Activated CD4-positive, alpha-beta T cell treated with anti-CD3 and anti-CD28 coated beads, Interleukin-2, amount 50 U/mL, for 1 hour (primary cell): ENCODE measurements at regions not wholly inside any gene's neighbourhood (a gene's known extent, or its start where the extent isn't known, plus 50 kb on each side); places are given as distances from the start of the nearest gene placed in this dataset.
"Not testable (repeated sequence)": the region's sequence is repeated elsewhere in the genome, so short reads cannot be mapped to it uniquely, and the experiment has no call there.

Experiments
- DNase-seq: peaks from one replicate; pipeline ENCODE4 v3.0.0-alpha.2; 2020

- DNase-seq, result no peak
Measured at GRCh38 chr2:239801404-239802184, 223.5 kb downstream of the NDUFA10 start.

- DNase-seq, result no peak
Measured at GRCh38 chr2:239800785-239801386, 224.3 kb downstream of the NDUFA10 start.

DNA sequence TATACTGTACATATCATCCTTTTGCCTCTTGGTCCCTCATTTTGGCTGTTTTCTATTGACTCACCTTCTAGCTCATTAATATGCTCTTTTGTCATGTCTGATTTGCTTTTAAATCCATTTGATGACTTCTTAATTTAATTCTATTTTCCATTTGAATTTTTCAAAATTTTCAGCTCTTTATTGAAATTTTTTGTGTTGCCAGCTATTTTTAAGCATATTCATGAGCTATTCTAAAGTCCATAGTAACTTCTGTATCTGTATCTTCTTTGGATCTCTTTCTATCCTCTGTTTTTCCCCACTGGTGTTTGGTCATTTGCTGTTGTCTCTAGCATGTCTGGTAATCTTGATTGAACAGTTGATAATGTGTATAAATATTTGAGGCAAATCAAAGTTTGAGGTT is 227.8 kb downstream of the NDUFA10 start:
- no peak for DNase-seq

DNA sequence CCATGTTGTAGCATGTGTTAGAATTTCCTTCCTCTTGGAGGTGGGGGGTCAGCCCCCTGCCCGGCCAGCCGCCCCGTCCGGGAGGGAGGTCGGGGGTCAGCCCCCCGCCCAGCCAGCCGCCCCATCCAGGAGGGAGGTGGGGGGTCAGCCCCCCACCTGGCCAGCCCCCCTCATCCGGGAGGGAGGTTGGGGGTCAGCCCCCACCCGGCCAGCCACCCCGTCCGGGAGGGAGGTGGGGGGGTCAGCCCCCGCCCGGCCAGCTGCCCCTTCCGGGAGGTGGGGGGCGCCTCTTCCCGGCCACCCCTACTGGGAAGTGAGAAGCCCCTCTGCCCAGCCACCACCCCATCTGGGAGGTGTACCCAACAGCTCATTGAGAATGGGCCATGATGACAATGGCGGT is 229.4 kb downstream of the NDUFA10 start:
- not testable (repeated sequence) for DNase-seq

- no peak for DNase-seq
Measured at GRCh38 chr2:239793836-239794235, 231.3 kb downstream of the NDUFA10 start.

GRCh38 chr2:239793086-239793485 is 232.1 kb downstream of the NDUFA10 start:
- no peak for DNase-seq

DNA sequence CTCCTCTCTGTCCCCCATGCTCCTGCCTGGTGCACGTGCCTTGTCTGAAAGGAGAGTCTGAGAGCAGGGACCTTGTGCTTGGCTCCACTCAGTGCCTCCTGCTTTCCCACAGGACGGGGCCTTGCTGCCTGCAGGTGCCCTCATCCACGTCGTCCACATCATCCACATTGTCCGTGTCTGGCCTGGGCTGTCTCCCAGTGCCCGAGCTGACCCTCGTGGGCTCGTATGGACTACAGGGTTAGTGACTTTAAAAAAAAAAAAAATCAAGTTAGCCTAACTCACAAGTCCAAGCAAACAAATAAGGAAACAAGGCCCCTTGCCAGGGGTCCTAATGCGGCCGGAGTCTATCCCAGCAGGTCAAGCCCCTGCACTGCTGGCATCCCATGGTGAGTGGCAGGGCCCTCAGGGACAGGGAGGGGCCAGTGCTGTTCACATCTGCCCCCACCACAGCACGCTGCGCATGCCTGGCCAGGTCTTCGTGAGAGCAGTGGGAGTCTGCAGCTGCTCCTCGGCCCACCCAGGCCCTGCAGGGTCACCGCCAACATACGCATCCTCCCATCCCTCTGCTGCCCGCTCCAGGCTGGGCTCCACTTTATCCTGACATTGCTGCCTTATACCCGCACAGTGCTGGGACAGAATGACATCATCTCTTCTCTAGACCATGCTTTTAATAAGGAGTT is 232.6 kb downstream of the NDUFA10 start:
- no peak for DNase-seq

- no peak for DNase-seq
Measured at GRCh38 chr2:239791526-239792404, 233.4 kb downstream of the NDUFA10 start.

- DNase-seq, result no peak
Measured at GRCh38 chr2:239790721-239791120, 234.4 kb downstream of the NDUFA10 start.

GRCh38 chr2:239790313-239790712 is 234.8 kb downstream of the NDUFA10 start:
- DNase-seq, result no peak

- DNase-seq, result no peak
Measured at GRCh38 chr2:239789711-239790110, 235.4 kb downstream of the NDUFA10 start.

GRCh38 chr2:239788576-239789098 is 236.5 kb downstream of the NDUFA10 start:
- no peak for DNase-seq

- no peak for DNase-seq
Measured at GRCh38 chr2:239787538-239788050, 237.5 kb downstream of the NDUFA10 start.

DNA sequence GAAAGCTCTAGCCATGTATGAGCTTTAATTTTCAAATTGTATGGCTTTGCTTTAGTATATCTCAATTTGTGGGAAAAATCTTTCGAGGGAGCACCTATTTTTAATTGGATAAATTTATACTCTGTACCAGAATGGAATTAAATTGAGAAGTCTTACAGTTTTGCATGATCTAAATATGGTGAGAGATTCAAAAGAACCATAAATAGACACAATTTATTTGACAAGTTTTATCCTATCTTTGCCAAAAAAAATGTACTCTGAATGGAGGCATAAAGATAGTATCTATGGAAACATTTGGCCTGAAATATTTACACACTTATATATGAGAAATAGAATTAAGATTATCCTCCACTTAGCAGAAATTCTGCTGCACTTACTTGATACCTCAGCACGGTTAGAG is 238.4 kb downstream of the NDUFA10 start:
- no peak for DNase-seq

- DNase-seq, result no peak
Measured at GRCh38 chr2:239781454-239781853, 243.7 kb downstream of the NDUFA10 start.

DNA sequence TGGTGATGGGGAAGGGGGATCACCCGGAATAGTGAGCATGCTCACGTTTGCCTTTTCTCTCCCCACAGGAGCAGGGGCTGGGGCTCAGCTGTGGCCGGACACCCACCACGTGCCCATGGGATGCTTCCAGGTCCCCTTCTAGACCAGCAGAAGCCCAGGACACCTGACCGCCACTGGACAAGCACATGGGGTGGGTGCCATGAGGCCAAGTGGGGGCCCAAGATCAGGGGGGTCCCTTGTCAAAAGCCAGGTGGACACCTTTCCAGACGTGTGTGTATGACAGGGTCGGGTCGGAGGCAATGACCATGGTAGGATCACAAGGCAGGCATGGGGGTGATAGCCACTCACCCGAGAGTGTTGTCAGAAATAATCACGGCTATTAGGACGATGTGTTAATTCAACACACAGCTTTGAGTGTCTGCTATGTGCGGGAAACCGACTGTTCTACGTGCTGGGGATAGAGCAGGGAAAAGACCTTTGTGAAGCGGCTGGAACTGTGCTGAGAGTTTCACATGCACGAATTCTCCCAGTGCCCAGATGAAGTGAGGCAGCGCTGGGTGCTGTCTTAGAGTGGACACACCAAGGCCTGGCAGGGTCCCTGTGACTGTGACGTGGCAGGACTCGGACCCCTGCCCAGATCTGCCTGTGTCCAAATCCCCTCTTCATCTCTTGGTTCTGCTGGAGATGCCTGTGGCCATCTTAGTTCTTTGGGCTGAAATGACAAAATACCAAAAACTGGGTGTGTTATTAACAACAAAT is 244.7 kb downstream of the NDUFA10 start:
- no peak for DNase-seq

- DNase-seq, result no peak
Measured at GRCh38 chr2:239779584-239779983, 245.6 kb downstream of the NDUFA10 start.

- DNase-seq, result no peak
Measured at GRCh38 chr2:239778861-239779558, 246.1 kb downstream of the NDUFA10 start.

DNA sequence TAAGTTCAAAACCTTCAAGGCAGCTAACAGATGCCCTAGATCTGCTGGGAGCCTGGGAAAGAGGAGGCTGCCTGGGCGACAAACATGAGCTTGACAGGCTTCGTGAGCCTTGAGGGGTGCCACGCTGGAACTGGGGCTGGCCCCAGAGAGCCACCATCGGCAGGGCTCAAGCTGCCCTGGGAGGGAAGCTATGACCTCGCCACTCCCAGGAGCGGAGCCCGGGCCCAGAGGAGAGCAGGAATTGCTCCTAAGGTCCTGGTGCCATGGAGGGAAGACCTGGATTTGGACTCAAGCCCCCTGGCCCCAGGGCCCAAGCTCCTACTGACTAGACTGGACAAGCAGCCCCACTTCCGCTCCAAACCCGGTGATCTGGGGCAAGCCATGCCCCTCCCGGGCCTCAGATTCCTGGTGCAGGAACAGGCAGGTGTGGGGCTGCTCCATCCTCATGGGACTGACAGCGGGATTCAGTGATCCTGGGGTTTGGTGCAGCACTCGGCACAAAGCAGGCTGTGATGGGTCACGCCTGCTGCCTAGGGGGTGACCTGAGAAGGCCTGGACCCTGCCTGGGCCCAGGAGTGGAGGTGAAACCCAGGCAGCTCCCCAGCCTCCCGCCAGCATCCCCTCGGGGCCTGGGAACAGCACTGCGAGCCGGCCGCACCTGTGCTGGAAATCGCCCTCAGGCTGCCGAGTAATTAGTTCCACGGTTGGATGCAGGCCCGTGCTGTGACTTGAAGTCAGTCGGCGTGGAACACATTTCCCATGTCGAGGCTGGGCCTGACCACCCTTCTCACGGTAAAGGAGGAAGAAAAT is 246.9 kb downstream of the NDUFA10 start:
- DNase-seq, result no peak

DNA sequence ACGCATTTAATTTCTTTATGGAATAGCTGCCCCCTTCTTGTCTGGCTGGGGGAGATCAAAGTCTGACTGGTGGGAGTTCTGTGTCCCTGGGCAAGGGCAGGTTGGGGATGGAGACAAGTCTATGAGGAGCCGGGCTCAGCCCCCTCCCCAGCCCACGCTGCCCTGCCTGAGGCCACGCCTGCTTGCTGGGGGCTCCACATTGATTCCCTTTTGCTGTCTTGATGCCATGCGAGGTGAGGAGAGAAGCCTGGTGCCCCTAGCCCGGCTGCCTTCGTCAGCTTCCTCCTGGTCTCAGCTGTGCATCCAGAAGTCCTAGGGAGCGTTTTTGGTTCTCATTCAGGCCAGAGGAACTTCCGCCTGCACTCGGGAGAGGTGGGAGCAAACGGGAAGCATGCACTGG is 247.9 kb downstream of the NDUFA10 start:
- DNase-seq, result no peak
